NCI-H1417 (cell line): ENCODE measurements at regions not wholly inside any gene's neighbourhood (a gene's known extent, or its start where the extent isn't known, plus 50 kb on each side); places are given as distances from the start of the nearest gene placed in this dataset.
A peak's percentile ranks its signal among the peaks of the same experiment; 100 is the strongest.
"Not testable (repeated sequence)": the region's sequence is repeated elsewhere in the genome, so short reads cannot be mapped to it uniquely, and the experiment has no call there.

Experiments
- DNase-seq, 3 experiments: peaks; one replicate each; lab custom pipeline; 2025; lab: John Stamatoyannopoulos, UW

- DNase-seq = no peak
Measured at GRCh38 chr16:85441189-85441889, 171.8 kb upstream of the GSE1 start.

DNA sequence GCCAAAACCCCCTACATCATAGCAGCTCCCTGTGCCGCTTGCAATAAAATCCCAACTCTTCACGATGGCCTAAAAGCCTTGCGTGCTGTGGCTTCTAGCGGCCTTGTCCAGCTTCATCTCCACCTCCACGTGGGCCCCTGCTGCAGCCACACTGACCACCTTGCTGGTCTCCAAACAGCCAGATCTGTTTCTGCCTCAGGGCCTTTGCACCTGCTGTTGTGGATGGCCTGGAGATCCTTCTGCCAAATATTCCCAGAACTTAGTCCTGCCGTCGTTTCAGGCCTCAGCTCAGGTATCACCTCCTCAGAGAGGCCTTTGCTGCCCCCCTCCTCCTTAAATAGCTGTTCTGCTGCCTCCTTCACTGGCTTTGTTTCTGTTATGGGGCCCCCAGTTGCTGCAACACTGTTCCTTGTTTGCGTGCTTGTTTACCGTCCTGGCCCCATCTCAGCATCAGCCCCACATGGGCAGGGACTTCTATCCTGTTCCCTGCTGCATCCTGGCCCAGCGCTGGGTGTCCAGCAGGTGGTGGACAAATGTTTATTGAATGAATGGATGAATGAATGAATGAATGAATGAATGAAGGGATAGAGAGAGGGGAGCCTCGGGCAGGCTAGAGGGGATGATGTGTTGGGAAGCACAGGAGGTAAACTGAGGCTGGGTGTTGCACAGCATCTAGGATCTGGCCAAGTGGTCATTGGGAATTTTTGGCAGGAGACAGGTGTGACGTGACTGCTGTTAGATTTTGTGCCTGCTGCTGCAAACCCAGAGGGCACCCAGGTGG lies 171.0 kb upstream of the GSE1 start:
- DNase-seq = no peak

DNA sequence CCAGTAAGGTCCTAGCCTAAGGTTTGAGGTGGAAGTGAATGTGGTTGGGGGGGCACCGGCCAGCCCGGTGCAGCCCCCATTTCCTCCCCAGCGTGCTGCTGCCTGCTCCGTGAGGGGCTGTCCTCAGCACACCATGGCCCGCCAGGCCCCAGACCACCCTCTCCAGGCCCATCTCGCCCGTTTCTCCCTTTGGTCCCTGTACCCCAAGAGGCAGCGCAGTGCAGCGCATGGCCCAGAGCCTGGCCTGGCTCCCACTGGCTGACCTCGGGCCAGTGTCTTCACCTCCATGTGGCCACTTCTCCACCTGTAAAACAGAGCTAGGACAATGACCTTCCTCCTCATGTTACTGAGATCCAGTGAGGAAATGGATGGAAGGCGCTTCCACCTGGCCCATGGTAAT lies 170.0 kb upstream of the GSE1 start:
- no peak for DNase-seq

DNA sequence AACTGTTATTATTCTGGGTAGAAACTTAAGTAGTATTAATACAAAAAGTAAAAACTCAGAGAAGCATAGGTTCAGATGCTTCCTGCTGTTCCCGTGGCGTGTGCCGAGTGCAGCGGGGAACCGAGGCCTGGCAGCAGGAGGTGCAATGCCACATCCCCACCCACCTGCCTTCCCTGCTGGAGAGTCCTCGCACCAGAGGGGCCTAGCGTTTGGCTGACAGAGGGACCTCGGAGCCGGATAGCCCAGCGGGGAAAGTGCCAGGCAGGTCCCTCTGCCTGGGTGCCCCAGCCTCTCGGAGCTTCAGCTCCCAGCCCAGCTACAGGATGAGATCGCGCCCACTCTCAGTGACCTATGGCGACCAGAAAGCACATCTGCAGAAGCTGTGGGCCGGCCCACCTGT lies 169.6 kb upstream of the GSE1 start:
- no peak for DNase-seq

GRCh38 chr16:85445064-85445778 lies 167.9 kb upstream of the GSE1 start:
- peak; percentile 88 to 98 (median 95) for DNase-seq

DNA sequence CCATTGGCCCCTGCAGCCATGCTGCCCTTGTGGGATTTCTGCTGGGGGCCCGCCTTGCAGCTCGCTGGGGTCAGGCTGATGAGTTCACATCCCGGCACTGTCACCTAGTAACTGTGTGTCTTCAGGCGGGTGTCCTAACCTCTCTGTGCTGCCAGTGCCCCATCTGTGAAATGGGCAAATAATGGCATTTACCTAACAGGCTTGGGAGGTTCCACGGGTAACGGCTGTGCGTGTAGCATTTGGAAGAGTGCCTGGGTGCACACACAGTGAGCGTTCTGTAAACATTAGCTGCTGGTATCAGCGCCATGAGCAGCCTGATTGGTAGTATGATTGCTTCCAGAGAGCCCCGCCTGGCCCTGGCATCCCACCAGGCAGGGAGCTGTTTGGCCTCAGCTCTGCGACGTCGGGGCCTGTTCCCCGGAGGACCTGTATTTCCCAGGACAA lies 167.3 kb upstream of the GSE1 start:
- no peak for DNase-seq

DNA sequence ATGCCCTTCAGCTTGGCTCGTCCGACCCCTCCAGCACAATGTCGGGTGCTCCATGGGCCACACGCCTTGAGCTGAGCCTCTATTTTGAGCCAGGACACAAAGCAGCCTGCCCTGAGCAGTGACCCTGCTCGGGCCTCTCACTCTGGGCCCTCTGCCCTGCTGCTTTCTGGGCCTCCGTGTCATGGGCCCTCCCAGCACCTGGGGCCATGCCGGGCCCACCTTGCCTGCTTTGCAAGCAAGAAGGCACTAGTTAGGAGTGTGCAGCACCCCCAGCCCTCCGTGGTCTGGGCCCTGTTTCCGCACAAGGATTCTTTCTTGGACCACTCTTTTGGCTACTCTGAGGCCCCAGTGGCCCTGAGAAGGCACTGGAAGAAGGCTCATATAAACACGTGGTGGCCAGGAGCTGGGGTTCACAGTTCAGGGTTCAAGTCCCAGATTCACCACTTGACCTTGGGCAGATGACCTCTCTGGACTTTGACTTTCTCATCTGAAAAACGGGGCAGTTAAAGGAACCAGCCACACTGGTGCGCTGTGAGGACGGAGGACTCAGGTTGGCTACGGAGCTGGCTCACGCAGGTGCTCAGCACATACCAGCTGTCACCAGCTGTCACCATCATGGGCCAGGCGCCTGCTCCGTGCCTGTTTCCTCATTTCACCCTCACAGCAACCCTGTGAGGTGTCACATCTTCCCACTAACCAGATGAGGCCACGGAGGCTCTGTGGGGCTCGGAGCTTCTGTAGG lies 166.0 kb upstream of the GSE1 start:
- DNase-seq = peak; percentile 58 to 76 (median 58)

DNA sequence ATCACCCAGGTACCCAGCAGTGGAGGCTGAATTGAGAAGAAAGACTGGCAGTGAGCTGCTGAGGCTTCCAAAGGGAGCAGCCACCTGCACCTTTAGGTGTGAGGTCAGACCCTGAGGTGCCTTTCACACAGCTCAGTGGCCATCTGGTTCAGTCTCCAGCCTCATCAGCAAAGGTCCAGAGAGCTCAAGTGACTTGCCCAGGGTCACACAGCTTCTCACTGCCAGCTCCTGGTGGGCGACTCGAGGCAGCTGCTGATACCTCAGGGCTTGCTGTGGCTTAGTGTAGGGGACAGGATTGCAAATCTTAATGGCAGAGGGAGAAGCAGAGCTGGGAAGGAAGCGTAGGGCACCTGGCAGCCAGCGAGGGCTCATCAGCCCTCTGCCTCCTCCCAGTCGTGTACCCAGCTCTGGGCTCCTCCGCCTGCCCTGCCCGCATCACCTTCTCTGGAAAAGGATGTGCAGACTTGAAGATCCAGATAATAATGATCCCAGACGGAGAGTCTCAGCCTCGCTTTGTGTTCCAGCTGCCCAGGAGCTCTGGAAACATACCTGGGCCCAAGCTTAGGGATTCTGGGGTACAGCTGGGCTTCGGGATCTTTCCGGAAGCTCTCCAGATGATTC lies 165.3 kb upstream of the GSE1 start:
- no peak for DNase-seq

DNA sequence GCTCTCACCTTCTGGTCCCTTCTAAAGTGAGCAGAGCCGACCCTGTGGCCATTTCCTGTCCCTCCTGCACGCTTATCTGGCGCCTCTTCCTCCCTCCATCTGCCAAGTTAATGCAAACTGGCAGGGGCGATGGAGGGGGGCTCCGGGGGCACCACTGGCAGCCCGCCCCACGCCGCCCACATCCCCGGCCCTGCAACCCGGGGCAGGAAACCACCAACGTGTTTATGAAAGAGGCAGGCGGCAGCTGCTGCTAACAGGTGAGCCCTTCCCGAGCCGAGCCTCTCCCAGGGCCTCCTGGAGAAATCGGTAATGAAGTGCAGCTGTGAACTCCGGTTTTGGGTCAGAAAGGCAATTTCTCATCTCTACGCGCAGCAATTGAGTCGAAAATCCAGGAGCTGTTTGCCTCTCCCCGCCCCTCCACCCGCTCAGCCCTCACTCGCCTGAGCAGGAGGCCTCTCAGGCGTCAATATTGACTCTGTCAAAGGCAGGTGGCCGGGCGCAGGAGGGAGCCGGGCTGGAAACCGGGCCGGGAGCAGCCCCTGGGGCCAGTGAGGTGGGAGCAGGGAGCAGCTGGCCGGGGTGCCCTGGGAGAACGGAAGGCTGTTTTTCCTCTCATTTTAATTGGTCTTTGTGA lies 164.4 kb upstream of the GSE1 start:
- peak; percentile 88 to 99 (median 94) for DNase-seq

- DNase-seq = no peak
Measured at GRCh38 chr16:85449191-85449884, 163.8 kb upstream of the GSE1 start.

DNA sequence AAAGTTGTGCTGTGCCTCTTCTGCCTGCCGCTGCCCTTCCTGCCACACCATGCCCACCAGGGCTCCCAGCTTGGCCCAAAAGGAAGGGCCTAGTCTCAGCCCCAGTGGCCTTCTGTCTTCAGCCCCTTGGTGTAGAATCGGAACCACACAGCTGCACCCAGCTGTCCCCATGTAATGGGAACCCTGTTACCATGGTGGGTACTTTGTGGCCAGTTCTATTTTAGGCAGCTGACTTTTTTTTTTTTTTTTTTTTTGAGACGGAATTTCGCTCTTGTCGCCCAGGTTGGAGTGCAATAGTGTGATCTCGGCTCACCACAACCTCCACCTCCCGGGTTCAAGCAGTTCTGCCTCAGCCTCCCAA lies 163.3 kb upstream of the GSE1 start:
- no peak for DNase-seq

DNA sequence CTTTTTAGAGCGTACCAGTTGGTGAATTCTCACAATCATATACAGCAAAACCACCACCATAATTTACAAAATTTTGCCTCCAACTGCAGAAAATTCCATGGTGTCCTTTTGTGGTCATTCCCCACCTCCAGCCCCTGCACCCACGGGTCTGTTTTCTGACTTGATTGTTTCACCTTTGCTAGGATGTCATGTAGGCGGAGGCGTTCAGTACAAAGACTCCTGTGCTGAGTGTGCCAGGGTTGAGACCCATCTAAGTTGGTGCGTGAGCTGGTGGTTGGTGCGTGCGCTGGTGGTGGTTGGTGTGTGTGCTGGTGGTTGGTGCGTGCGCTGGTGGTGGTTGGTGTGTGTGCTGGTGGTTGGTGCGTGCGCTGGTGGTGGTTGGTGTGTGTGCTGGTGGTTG lies 162.0 kb upstream of the GSE1 start:
- not testable (repeated sequence) for DNase-seq

GRCh38 chr16:85451641-85452363 lies 161.3 kb upstream of the GSE1 start:
- DNase-seq = peak; percentile 12 to 97 (median 90)

DNA sequence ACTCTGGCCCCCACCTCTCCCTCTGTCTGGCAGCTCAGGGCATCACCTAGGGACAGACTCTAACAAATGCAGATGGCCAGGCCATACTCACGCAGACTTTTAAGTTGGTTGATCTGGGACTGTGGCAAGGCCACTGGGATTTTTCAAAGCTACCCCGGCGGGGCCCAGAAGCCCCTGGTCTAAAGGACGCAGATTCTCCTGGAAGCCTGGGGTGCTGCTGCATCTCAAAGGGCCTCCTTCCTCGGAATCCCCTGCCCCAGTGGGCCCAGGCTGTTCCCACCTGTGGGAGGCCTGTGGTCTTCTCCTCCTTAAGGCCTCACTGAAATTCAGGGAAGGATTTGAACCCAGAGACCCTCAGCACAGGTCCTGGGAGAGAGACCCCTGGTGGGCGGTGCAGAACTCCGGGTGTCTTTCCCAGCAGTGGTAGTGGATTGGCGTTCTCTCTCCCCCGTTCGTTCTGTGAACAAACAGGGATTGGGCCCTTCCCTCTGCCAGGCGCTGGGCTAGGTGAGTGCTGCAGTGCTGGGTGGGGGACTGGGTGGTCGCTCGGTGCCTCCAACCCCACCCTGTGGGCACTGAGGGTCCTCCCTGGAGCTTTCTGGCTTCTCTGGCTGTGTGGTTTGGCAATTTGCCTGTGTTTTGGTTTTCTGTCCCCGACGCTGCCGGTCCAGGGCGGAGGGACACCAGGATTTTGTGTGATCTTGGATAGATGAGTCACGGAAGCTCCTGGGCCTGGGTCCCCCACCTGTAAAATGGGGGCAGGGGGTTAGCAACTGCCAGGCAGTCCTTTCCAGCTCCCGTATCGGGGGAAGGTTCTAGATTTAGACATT lies 160.5 kb upstream of the GSE1 start:
- DNase-seq = no peak

DNA sequence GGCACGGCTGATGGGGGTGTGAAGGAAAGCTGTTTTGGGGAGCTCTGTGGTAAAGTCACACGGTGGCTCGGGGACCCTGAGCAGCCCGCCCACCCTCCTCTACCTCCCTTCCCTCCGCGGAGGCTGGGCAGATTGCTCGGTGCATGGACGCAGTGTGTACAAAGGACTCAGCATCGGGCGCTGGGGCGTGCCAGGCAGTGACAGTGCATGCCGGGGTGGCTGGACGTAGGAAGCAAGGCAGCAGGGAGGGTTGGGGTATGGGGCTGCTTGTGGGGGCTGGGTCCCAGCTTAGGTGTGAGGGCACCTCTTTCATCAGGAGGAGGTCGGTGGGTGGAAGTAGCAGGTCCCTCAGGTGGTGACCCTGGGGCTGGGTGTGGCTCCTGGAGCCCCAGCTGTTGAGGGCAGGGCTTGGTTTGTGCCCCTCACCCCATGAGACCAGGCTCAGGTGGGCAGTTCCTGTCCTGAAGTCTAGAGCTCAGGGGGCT lies 159.9 kb upstream of the GSE1 start:
- DNase-seq = no peak

- DNase-seq = no peak
Measured at GRCh38 chr16:85453703-85454102, 159.4 kb upstream of the GSE1 start.

- DNase-seq = no peak
Measured at GRCh38 chr16:85454171-85454872, 158.8 kb upstream of the GSE1 start.

GRCh38 chr16:85455534-85455933 lies 157.6 kb upstream of the GSE1 start:
- DNase-seq = no peak
